ENCODE measurements at regions not wholly inside any gene's neighbourhood (a gene's known extent, or its start where the extent isn't known, plus 50 kb on each side); places are given as distances from the start of the nearest gene placed in this dataset.

- DNase-seq: no peak
Measured at GRCh38 chr6:44682987-44683779, 295.7 kb downstream of the CDC5L start.

GRCh38 chr6:44685213-44685612 lies 297.7 kb downstream of the CDC5L start:
- DNase-seq: no peak

GRCh38 chr6:44696099-44696498 lies 308.6 kb downstream of the CDC5L start:
- DNase-seq: no peak

GRCh38 chr6:44696686-44697085 lies 309.2 kb downstream of the CDC5L start:
- DNase-seq: no peak

GRCh38 chr6:44697327-44697726 lies 309.8 kb downstream of the CDC5L start:
- no peak for DNase-seq

GRCh38 chr6:44698602-44699001 lies 311.1 kb downstream of the CDC5L start:
- DNase-seq: no peak

- no peak for DNase-seq
Measured at GRCh38 chr6:44699082-44699481, 311.6 kb downstream of the CDC5L start.

- no peak for DNase-seq
Measured at GRCh38 chr6:44699851-44700250, 312.3 kb downstream of the CDC5L start.

- DNase-seq: no peak
Measured at GRCh38 chr6:44700422-44700821, 312.9 kb downstream of the CDC5L start.

GRCh38 chr6:44701038-44701636 lies 313.6 kb downstream of the CDC5L start:
- no peak for DNase-seq

GRCh38 chr6:44701637-44702101 lies 314.2 kb downstream of the CDC5L start:
- DNase-seq: no peak

- DNase-seq: no peak
Measured at GRCh38 chr6:44702292-44702691, 314.8 kb downstream of the CDC5L start.

- no peak for DNase-seq
Measured at GRCh38 chr6:44704240-44705150, 317.0 kb downstream of the CDC5L start.

- no peak for DNase-seq
Measured at GRCh38 chr6:44705596-44705995, 318.1 kb downstream of the CDC5L start.

GRCh38 chr6:44706011-44706410 lies 318.5 kb downstream of the CDC5L start:
- DNase-seq: no peak

- no peak for DNase-seq
Measured at GRCh38 chr6:44708208-44708607, 320.7 kb downstream of the CDC5L start.

GRCh38 chr6:44712353-44713111 lies 325.0 kb downstream of the CDC5L start:
- DNase-seq: no peak

- DNase-seq: no peak
Measured at GRCh38 chr6:44715188-44715587, 327.7 kb downstream of the CDC5L start.

- no peak for DNase-seq
Measured at GRCh38 chr6:44715925-44716324, 328.4 kb downstream of the CDC5L start.

GRCh38 chr6:44717431-44717830 lies 329.9 kb downstream of the CDC5L start:
- no peak for DNase-seq

- no peak for DNase-seq
Measured at GRCh38 chr6:44721954-44722578, 334.6 kb downstream of the CDC5L start.

GRCh38 chr6:44722736-44723135 lies 335.2 kb downstream of the CDC5L start:
- no peak for DNase-seq
